PC-3 (cell line): ENCODE measurements at regions not wholly inside any gene's neighbourhood (a gene's known extent, or its start where the extent isn't known, plus 50 kb on each side); places are given as distances from the start of the nearest gene placed in this dataset.

Source experiments
- ATAC-seq: fragments of 200-7000 bp; cut with Tn5 transposase; 2 replicates; pipeline ENCODE4 v1.9.1; 2020; ENCODE audit warnings: mild to moderate bottlenecking, moderate library complexity
- BruUV-seq: library from RNA; stranded (reverse); fragments of 400-500 nt; replicated peaks from 2 replicates; lab custom pipeline; 2021; lab: Mats Ljungman, UMichigan
- CTCF ChIA-PET: fragments of 300-600 bp; sonication (Branson Sonifier 250); formaldehyde crosslinking; loops from one replicate; lab custom pipeline; 2022; ENCODE audit warnings: antibody characterized with exemption; lab: Charles Lee
- POLR2A ChIA-PET: fragments of 300-600 bp; sonication (Branson Sonifier 250); formaldehyde crosslinking; loops from one replicate; lab custom pipeline; 2022; ENCODE audit warnings: antibody characterized with exemption; ENCODE audit not compliant: unreplicated experiment; lab: Charles Lee
- DNase-seq: peaks from one replicate; pipeline ENCODE4 v3.0.0-alpha.2; 2015
- H2AFZ ChIP-seq: fragments of 300-600 bp; sonication (generic); 2 replicates; pipeline ENCODE4 v1.6.0; 2016; ENCODE audit warnings: antibody characterized with exemption, low read length
- H3F3A ChIP-seq: fragments of 300-600 bp; sonication (generic); one replicate; pipeline ENCODE4 v1.6.0; 2017; ENCODE audit warnings: antibody characterized with exemption, low read length, control low read depth, mild to moderate bottlenecking; ENCODE audit not compliant: unreplicated experiment
- H3K27ac ChIP-seq: fragments of 300-600 bp; sonication (generic); 2 replicates; pipeline ENCODE4 v1.5.1; 2016; ENCODE audit warnings: mild to moderate bottlenecking, low read length
- H3K27me3 ChIP-seq: fragments of 300-600 bp; sonication (generic); 2 replicates; pipeline ENCODE4 v1.6.1; 2016; ENCODE audit warnings: low read length, mixed read lengths
- H3K36me3 ChIP-seq: fragments of 300-600 bp; sonication (generic); 2 replicates; pipeline ENCODE4 v1.6.1; 2016; ENCODE audit warnings: low read depth, mixed run types, low read length, mixed read lengths
- H3K4me1 ChIP-seq: fragments of 300-600 bp; sonication (generic); 2 replicates; pipeline ENCODE4 v1.5.1; 2016; ENCODE audit warnings: low read length; ENCODE audit not compliant: insufficient read depth
- H3K4me2 ChIP-seq: fragments of 300-600 bp; sonication (generic); 2 replicates; pipeline ENCODE4 v1.6.0; 2016; ENCODE audit warnings: low read length
- H3K4me3 ChIP-seq: fragments of 300-600 bp; sonication (generic); 2 replicates; pipeline ENCODE4 v1.5.1; 2016; ENCODE audit warnings: mild to moderate bottlenecking, low read length, mixed read lengths
- H3K79me2 ChIP-seq: fragments of 300-600 bp; sonication (generic); 2 replicates; pipeline ENCODE4 v1.6.1; 2017; ENCODE audit warnings: low read length, mixed read lengths
- H3K9ac ChIP-seq: fragments of 300-600 bp; sonication (generic); 2 replicates; pipeline ENCODE4 v1.6.0; 2016; ENCODE audit warnings: mild to moderate bottlenecking, low read length
- H3K9me2 ChIP-seq: fragments of 300-600 bp; sonication (generic); replicated peaks from 2 replicates; pipeline ENCODE4 v1.6.1; 2016; ENCODE audit warnings: mixed run types, low read length, mixed read lengths
- H3K9me3 ChIP-seq: fragments of 300-600 bp; sonication (generic); 2 replicates; pipeline ENCODE4 v1.6.1; 2016; ENCODE audit warnings: low read length, mixed read lengths
- H4K20me1 ChIP-seq: fragments of 300-600 bp; sonication (generic); 2 replicates; pipeline ENCODE4 v1.6.1; 2016; ENCODE audit warnings: low read length, mixed read lengths
- EZH2 ChIP-seq: fragments of 300-600 bp; sonication (generic); IDR thresholded peaks from one replicate; pipeline ENCODE4 v1.6.1; 2017; ENCODE audit warnings: antibody characterized with exemption, mild to moderate bottlenecking, low read length; ENCODE audit not compliant: unreplicated experiment
- EZH2phosphoT487 ChIP-seq: fragments of 300-600 bp; sonication (generic); IDR thresholded peaks from 2 replicates; pipeline ENCODE4 v1.6.1; 2018; ENCODE audit warnings: mild to moderate bottlenecking, antibody characterized with exemption, low read length, borderline replicate concordance
- intact Hi-C: fragments of 100-400 bp; cut with micrococcal nuclease; formaldehyde crosslinking; loops from 2 replicates; pipeline ENCODE4 v1.9.0; 2023
- TF ChIP-seq, protein P1 (sequence below): fragments of 300-600 bp; sonication (generic); conservative IDR thresholded peaks from 2 replicates; pipeline ENCODE4 v1.5.1; 2017; ENCODE audit warnings: antibody characterized with exemption, low read depth, mild to moderate bottlenecking, low read length

DNA sequence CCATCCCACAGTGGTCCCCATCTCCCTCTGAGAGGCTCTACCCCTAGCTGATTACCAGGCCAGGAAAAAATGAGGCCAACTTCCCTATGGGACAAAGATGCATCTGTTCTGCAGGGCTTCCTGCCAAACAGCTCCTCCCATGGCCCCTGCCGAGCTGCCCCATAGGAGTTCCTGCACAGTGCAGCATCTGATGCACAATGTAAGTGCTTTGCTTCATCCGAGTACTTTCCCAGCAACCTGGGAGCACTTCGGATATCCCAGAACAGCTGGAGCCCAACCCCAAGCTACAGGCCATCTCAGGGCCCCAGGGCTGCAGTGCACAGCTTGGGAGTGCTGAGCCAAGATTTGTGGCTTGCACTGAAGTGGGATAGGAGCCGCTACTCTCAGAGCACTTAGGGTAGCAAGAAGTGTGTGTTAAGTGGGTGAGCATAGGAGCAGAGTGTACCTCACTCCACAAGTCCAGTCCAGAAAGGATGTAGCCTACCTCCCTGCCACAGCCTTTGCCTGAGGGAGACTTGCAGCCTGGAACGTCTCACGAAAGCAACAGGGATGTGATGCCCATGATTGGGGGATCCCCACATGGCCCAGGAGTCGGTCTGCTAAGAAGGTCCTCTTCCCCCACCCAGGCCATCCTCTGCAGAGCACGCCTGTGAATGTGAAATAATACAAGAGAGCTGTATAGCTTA lies 209.6 kb upstream of the VWC2 start:
- H3K9ac ChIP-seq: no peak overlapping the region
- H4K20me1 ChIP-seq: no peaks in the 10 kb centered on the region
- H3K9me2 ChIP-seq: no peaks in the 10 kb centered on the region
- H3K4me1 ChIP-seq: no peaks in the 10 kb centered on the region
- no peak overlapping the region for H2AFZ ChIP-seq
- no peak overlapping the region for H3K4me2 ChIP-seq
- ATAC-seq (no peak), DNase-seq (no peak)
- no peaks in the 10 kb centered on the region for H3K36me3 ChIP-seq
- ChIA-PET CTCF (no interaction called here), POLR2A (no interaction called here)
- H3K4me3 ChIP-seq: no peak overlapping the region
- TF ChIP-seq EZH2: no peak
- TF ChIP-seq EZH2phosphoT487: no peak
- TF ChIP-seq, protein P1, sequence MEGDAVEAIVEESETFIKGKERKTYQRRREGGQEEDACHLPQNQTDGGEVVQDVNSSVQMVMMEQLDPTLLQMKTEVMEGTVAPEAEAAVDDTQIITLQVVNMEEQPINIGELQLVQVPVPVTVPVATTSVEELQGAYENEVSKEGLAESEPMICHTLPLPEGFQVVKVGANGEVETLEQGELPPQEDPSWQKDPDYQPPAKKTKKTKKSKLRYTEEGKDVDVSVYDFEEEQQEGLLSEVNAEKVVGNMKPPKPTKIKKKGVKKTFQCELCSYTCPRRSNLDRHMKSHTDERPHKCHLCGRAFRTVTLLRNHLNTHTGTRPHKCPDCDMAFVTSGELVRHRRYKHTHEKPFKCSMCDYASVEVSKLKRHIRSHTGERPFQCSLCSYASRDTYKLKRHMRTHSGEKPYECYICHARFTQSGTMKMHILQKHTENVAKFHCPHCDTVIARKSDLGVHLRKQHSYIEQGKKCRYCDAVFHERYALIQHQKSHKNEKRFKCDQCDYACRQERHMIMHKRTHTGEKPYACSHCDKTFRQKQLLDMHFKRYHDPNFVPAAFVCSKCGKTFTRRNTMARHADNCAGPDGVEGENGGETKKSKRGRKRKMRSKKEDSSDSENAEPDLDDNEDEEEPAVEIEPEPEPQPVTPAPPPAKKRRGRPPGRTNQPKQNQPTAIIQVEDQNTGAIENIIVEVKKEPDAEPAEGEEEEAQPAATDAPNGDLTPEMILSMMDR: no peak
- H3K9me3 ChIP-seq: no peaks in the 10 kb centered on the region
- BruUV-seq: no TSS peak
- no peak overlapping the region for H3K27ac ChIP-seq
- intact Hi-C loops: no loop called here
- no peaks in the 10 kb centered on the region for H3K79me2 ChIP-seq
- no peaks in the 10 kb centered on the region for H3F3A ChIP-seq
- no peaks in the 10 kb centered on the region for H3K27me3 ChIP-seq

DNA sequence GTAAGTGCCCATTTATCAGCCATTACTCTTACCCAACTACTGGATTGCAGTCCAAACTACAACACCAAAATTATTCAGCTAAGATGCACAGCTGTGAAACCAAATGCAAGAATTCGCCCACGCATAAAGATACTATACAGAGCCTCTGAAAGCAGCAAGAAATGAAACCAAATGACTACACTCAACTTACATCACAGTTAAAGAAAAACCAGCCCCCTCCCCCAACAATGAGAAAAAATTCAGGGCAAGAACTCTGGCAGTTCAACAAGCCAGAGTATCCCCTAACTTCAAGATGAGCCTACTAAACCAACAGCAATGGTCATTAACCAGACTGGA lies 209.1 kb upstream of the VWC2 start:
- ChIA-PET POLR2A (no interaction called here), CTCF (no interaction called here)
- H2AFZ ChIP-seq: no peak overlapping the region
- H3K9me2 ChIP-seq: no peaks in the 10 kb centered on the region
- H3K9me3 ChIP-seq: no peaks in the 10 kb centered on the region
- intact Hi-C loops: no loop called here
- no peaks in the 10 kb centered on the region for H3K36me3 ChIP-seq
- H3K79me2 ChIP-seq: no peaks in the 10 kb centered on the region
- no peak overlapping the region for H3K27ac ChIP-seq
- TF ChIP-seq EZH2 (no peak), EZH2phosphoT487 (no peak)
- TF ChIP-seq, protein P1: no peak
- BruUV-seq: no TSS peak
- ATAC-seq (no peak), DNase-seq (no peak)
- H3K27me3 ChIP-seq: no peaks in the 10 kb centered on the region
- H3K4me2 ChIP-seq: no peak overlapping the region
- H3K9ac ChIP-seq: no peak overlapping the region
- no peaks in the 10 kb centered on the region for H4K20me1 ChIP-seq
- no peak overlapping the region for H3K4me3 ChIP-seq
- no peaks in the 10 kb centered on the region for H3K4me1 ChIP-seq
- no peaks in the 10 kb centered on the region for H3F3A ChIP-seq

- H3K9me2 ChIP-seq: no peaks in the 10 kb centered on the region
- ChIA-PET CTCF (no interaction called here), POLR2A (no interaction called here)
- H3K9ac ChIP-seq: no peak overlapping the region
- no peak overlapping the region for H3K4me3 ChIP-seq
- H3K4me2 ChIP-seq: no peak overlapping the region
- TF ChIP-seq EZH2 (no peak), EZH2phosphoT487 (no peak)
- TF ChIP-seq, protein P1: no peak
- peaks cover 20% of the 10 kb centered on the region; the same call in 1 of the 2 replicates for H3K27me3 ChIP-seq
- no peaks in the 10 kb centered on the region for H3K36me3 ChIP-seq
- no peak overlapping the region for H2AFZ ChIP-seq
- no peaks in the 10 kb centered on the region for H3K9me3 ChIP-seq
- intact Hi-C loops: no loop called here
- no TSS peak for BruUV-seq
- no peaks in the 10 kb centered on the region for H3F3A ChIP-seq
- no peak overlapping the region for H3K27ac ChIP-seq
- no peaks in the 10 kb centered on the region for H3K79me2 ChIP-seq
- DNase-seq: no peak
- no peaks in the 10 kb centered on the region for H3K4me1 ChIP-seq
- H4K20me1 ChIP-seq: no peaks in the 10 kb centered on the region
- ATAC-seq: no peak
These were observed 195.9 kb upstream of the VWC2 start for GRCh38 chr7:49577576-49577975.
